H1 (cell line): ENCODE measurements at regions not wholly inside any gene's neighbourhood (a gene's known extent, or its start where the extent isn't known, plus 50 kb on each side); places are given as distances from the start of the nearest gene placed in this dataset.

Experiments
- CTCF ChIA-PET: fragments of 300-600 bp; sonication (Branson Sonifier 250); formaldehyde crosslinking; loops from one replicate; lab custom pipeline; 2021; ENCODE audit not compliant: partially characterized antibody; lab: Charles Lee
- POLR2A ChIA-PET: fragments of 300-600 bp; sonication (Branson Sonifier 250); formaldehyde crosslinking; loops from one replicate; lab custom pipeline; 2021; ENCODE audit warnings: inconsistent platforms; ENCODE audit not compliant: partially characterized antibody; lab: Charles Lee
- DNase-seq, 2 experiments: peaks; one replicate each; pipeline versions ENCODE4 v3.0.0 to v3.0.0-alpha.2; 2010 to 2022; ENCODE audit warnings: low spot score in 2 of 2, low read depth in 1 of 2, mixed read lengths in 1 of 2
- FAIRE-seq: peaks from 2 replicates; lab custom pipeline; 2011; peaks lifted over from hg19 to GRCh38; lab: Jason Lieb, UNC
- H2AFZ ChIP-seq: 2 replicates; pipeline ENCODE4 v1.8.1; 2012; ENCODE audit warnings: low read length, inconsistent platforms
- H2AK5ac ChIP-seq: 2 replicates; pipeline ENCODE4 v1.6.1; 2013; ENCODE audit warnings: low read depth, low read length
- H2BK120ac ChIP-seq: replicated peaks from 2 replicates; pipeline ENCODE3; 2013; ENCODE audit warnings: low read depth, low read length, inconsistent platforms
- H2BK12ac ChIP-seq: 2 replicates; pipeline ENCODE4 v1.6.1; 2013; ENCODE audit warnings: low read depth, low read length
- H2BK15ac ChIP-seq: 2 replicates; pipeline ENCODE4 v1.6.1; 2013; ENCODE audit warnings: low read length
- H2BK20ac ChIP-seq: 2 replicates; pipeline ENCODE4 v1.6.1; 2013; ENCODE audit warnings: low read length
- H2BK5ac ChIP-seq: 2 replicates; pipeline ENCODE4 v1.6.1; 2013; ENCODE audit warnings: low read depth, low read length
- H3K14ac ChIP-seq: 2 replicates; pipeline ENCODE4 v1.6.1; 2013; ENCODE audit warnings: inconsistent platforms; ENCODE audit not compliant: insufficient read length
- H3K18ac ChIP-seq: 2 replicates; pipeline ENCODE4 v1.6.1; 2013; ENCODE audit warnings: low read length; ENCODE audit errors: extremely low read depth
- H3K23ac ChIP-seq: 2 replicates; pipeline ENCODE4 v1.6.1; 2013; ENCODE audit warnings: inconsistent platforms; ENCODE audit not compliant: insufficient read length
- H3K23me2 ChIP-seq: 2 replicates; pipeline ENCODE4 v1.6.1; 2013; ENCODE audit warnings: low read depth, low read length
- H3K27ac ChIP-seq: 2 replicates; pipeline ENCODE4 v1.6.1; 2011; ENCODE audit warnings: low read depth, low read length, inconsistent platforms
- H3K27me3 ChIP-seq, 4 experiments: replicated peaks in 1 of 4; 1 replicate in 1 of 4; 2 replicates in 3 of 4; pipeline versions ENCODE4 v1.6.1 to v1.8.1; 2011 to 2013; ENCODE audit warnings: low read length in 3 of 4, mild to moderate bottlenecking in 3 of 4, inconsistent platforms in 2 of 4, mixed read lengths in 2 of 4, moderate library complexity in 1 of 4; ENCODE audit not compliant: control insufficient read depth in 3 of 4, insufficient read depth in 3 of 4; ENCODE audit errors: extremely low read depth in 1 of 4
- H3K36me3 ChIP-seq, 4 experiments: 2 replicates each; pipeline versions ENCODE4 v1.6.1 to v1.8.1; 2011 to 2013; ENCODE audit warnings: mild to moderate bottlenecking in 4 of 4, low read length in 3 of 4, moderate library complexity in 2 of 4, control low read depth in 1 of 4, inconsistent platforms in 1 of 4; ENCODE audit not compliant: insufficient read depth in 4 of 4, control insufficient read depth in 2 of 4
- H3K4ac ChIP-seq: replicated peaks from 2 replicates; pipeline ENCODE3; 2013; ENCODE audit warnings: low read length, low read depth, mixed read lengths, inconsistent platforms; ENCODE audit not compliant: insufficient read length
- H3K4me1 ChIP-seq, 4 experiments: replicated peaks in 1 of 4; 1 replicate in 1 of 4; 2 replicates in 3 of 4; pipeline versions ENCODE4 v1.6.1 to v1.8.1; 2011 to 2013; ENCODE audit warnings: low read length in 3 of 4, inconsistent platforms in 2 of 4, mixed read lengths in 1 of 4; ENCODE audit not compliant: insufficient read depth in 4 of 4, control insufficient read depth in 3 of 4
- H3K4me2 ChIP-seq, 2 experiments: 2 replicates each; pipeline versions ENCODE4 v1.6.1 to v1.8.1; 2011 to 2013; ENCODE audit warnings: low read depth in 2 of 2, low read length in 2 of 2, control low read depth in 1 of 2, inconsistent platforms in 1 of 2, mild to moderate bottlenecking in 1 of 2; ENCODE audit not compliant: insufficient read depth in 1 of 2
- H3K4me3 ChIP-seq, 4 experiments: fragments of 200-600, 300-600 bp in 1 of 4; sonication (generic), shearing (Covaris generic), sonication (Bioruptor Twin) in 1 of 4; 2 replicates each; pipeline versions ENCODE4 v1.5.1 to v1.8.1; 2011 to 2016; ENCODE audit warnings: low read length in 4 of 4, low read depth in 3 of 4, control low read depth in 2 of 4, inconsistent platforms in 2 of 4, mild to moderate bottlenecking in 2 of 4, mixed read lengths in 1 of 4, moderate library complexity in 1 of 4; ENCODE audit not compliant: insufficient read depth in 2 of 4; ENCODE audit errors: extremely low read depth in 1 of 4
- H3K56ac ChIP-seq: replicated peaks from 2 replicates; pipeline ENCODE3; 2013; ENCODE audit warnings: low read depth, mild to moderate bottlenecking, mixed read lengths, low read length, inconsistent platforms; ENCODE audit not compliant: insufficient read length
- H3K79me1 ChIP-seq: 2 replicates; pipeline ENCODE4 v1.6.1; 2013; ENCODE audit warnings: low read depth, low read length, control low read depth
- H3K79me2 ChIP-seq, 2 experiments: 2 replicates each; pipeline versions ENCODE4 v1.6.1 to v1.8.1; 2012 to 2013; ENCODE audit warnings: low read length in 2 of 2, mild to moderate bottlenecking in 2 of 2, inconsistent platforms in 1 of 2; ENCODE audit not compliant: insufficient read depth in 2 of 2, control insufficient read depth in 1 of 2
- H3K9ac ChIP-seq, 4 experiments: replicated peaks in 1 of 4; 1 replicate in 1 of 4; 2 replicates in 3 of 4; pipeline versions ENCODE4 v1.6.1 to v1.8.1; 2011 to 2013; ENCODE audit warnings: low read depth in 3 of 4, low read length in 3 of 4, control low read depth in 2 of 4, mild to moderate bottlenecking in 2 of 4, moderate library complexity in 2 of 4, inconsistent platforms in 1 of 4; ENCODE audit errors: extremely low read depth in 1 of 4
- H3K9me3 ChIP-seq, 2 experiments: 2 replicates each; pipeline versions ENCODE4 v1.6.1 to v1.8.1; 2012 to 2013; ENCODE audit warnings: mild to moderate bottlenecking in 2 of 2, moderate library complexity in 2 of 2, control low read depth in 1 of 2, inconsistent platforms in 1 of 2, low read depth in 1 of 2, low read length in 1 of 2, mixed read lengths in 1 of 2; ENCODE audit not compliant: insufficient read depth in 2 of 2
- H4K20me1 ChIP-seq, 2 experiments: replicated peaks in 1 of 2; 2 replicates each; pipeline versions ENCODE3 to v1.8.1; 2011 to 2013; ENCODE audit warnings: inconsistent platforms in 2 of 2, low read length in 2 of 2, mild to moderate bottlenecking in 1 of 2; ENCODE audit not compliant: insufficient read depth in 2 of 2, control insufficient read depth in 1 of 2
- H4K5ac ChIP-seq: 2 replicates; pipeline ENCODE4 v1.6.1; 2013; ENCODE audit warnings: low read length, low read depth, mixed read lengths, inconsistent platforms; ENCODE audit not compliant: insufficient read length
- H4K8ac ChIP-seq: 2 replicates; pipeline ENCODE4 v1.8.0; 2013; ENCODE audit warnings: mild to moderate bottlenecking, moderate library complexity, low read length, inconsistent platforms; ENCODE audit not compliant: insufficient read depth; ENCODE audit errors: extremely low read depth
- H4K91ac ChIP-seq: replicated peaks from 2 replicates; pipeline ENCODE3; 2013; ENCODE audit warnings: low read length, mixed read lengths, inconsistent platforms; ENCODE audit not compliant: insufficient read length
- BCL11A ChIP-seq, 2 experiments: IDR thresholded peaks; one replicate each; pipeline ENCODE4 v1.6.1; 2011; ENCODE audit warnings: low read depth in 2 of 2, low read length in 2 of 2, mild to moderate bottlenecking in 2 of 2
- WGBS, 2 experiments: shearing (Covaris generic) in 1 of 2; methylation state at CpG; one replicate each; pipeline versions ENCODE4 v1.1.6 to v1.1.7; 2013 to 2015; ENCODE audit warnings: low lambda C conversion rate in 2 of 2, mixed read lengths in 2 of 2, inconsistent platforms in 1 of 2, low coverage in 1 of 2, missing lambda C conversion rate in 1 of 2; ENCODE audit not compliant: insufficient replicate concordance in 2 of 2, insufficient coverage in 1 of 2, insufficient read length in 1 of 2; ENCODE audit errors: extremely low coverage in 1 of 2, missing lambda C conversion rate in 1 of 2; 5-methylcytosine and 5-hydroxymethylcytosine counted together

DNA sequence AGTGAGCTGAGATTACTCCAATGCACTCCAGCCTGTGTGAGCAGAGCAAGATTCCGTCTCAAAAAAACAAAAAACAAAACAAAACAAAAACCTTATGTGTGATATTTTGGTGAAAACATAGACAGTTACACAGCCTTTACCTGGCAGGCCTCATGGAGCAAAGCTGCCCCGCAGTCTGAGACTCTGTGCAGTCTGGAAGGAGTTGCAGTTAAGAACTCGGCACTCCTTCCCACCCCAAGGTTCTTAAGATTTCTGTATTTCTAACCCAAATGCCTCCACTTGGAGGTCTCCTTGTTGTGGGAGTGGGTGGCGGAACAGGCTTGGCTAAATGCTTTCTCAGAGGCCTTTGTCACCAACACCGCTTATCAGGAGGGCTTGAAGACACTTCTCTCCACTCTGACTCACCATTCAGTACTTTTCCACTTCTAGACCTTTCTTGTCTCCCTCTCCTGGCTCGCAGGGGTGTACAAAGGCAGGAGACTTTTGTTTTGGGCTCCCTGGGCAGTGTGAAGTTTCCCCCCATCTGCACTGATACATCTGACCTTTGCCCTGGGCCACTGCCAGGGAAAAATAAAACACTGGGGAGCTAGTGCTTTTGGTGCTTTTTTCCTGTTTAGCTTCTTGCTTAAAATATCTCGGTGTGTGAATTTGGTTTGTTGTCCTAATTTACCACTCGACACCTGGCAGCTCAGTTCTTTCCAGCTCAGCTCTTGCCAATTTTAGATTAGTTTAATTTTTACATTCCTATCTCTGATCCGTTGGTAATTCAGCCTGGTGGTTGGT is 51.3 kb upstream of the MAGI2 start:
- WGBS, 2 experiments, result 86% methylated on average over 9 of the region's 9 CpGs; no CpG with 5 or more reads in 1 of the 2 experiments
- H3K79me1 ChIP-seq, result no peaks in the 10 kb centered on the region
- no peak for TF ChIP-seq BCL11A (IDR thresholded peaks at IDR 0.05; ENCODE audit: low read depth in 2 of 2, low read length in 2 of 2)

More for the DNA sequence above, 51.3 kb upstream of the MAGI2 start:
- Histone ChIP-seq H3K36me3 (no peaks in the 10 kb centered on the region), H2BK12ac (no peak overlapping the region), H3K4me1 (peaks cover 0 to 7% (median 5%) of the 10 kb centered on the region in 4 experiments; a peak in 3 of 7 replicates), H4K91ac (no peak overlapping the region), H3K4me2 (no peak overlapping the region), H3K9me3 (no peaks in the 10 kb centered on the region), H3K79me2 (no peaks in the 10 kb centered on the region), H2BK15ac (peak overlapping the region; percentile 33; the same call in 1 of the 2 replicates), H3K56ac (no peak overlapping the region), H3K9ac (no peak overlapping the region; a peak in 1 of 7 replicates), H4K8ac (no peak overlapping the region), H2BK120ac (no peak overlapping the region), H3K23ac (no peak overlapping the region), H3K4me3 (no peak overlapping the region), H2BK5ac (no peak overlapping the region; the same call in 1 of the 2 replicates), H3K27ac (no peak overlapping the region), H3K23me2 (no peaks in the 10 kb centered on the region), H3K4ac (no peak overlapping the region), H3K18ac (no peak overlapping the region), H4K5ac (no peak overlapping the region), H2AFZ (peak overlapping the region; percentile 100), H3K27me3 (no peaks in the 10 kb centered on the region), H2AK5ac (no peak overlapping the region), H4K20me1 (no peaks in the 10 kb centered on the region), H2BK20ac (no peak overlapping the region), H3K14ac (no peak overlapping the region)
- no peak for FAIRE-seq
- DNase-seq, result no peak
- ChIA-PET CTCF (interaction anchor here (0.6 to 2.7 kb wide), 2 partner anchors 237 to 1484 kb away, joined by 3 to 6 read pairs; no protein-coding TSS in a partner anchor), POLR2A (no interaction called here)
